Sigmoid colon (tissue), 6 donors: ENCODE measurements at regions not wholly inside any gene's neighbourhood (a gene's known extent, or its start where the extent isn't known, plus 50 kb on each side); places are given as distances from the start of the nearest gene placed in this dataset.

Experiments used
- DNase-seq: peaks from one replicate; pipeline ENCODE4 v3.0.0-alpha.2; 2019
- H3K27ac ChIP-seq, 4 donors: fragments of 200-600 bp; sonication (generic); one replicate each; pipeline ENCODE4 v1.5.1; 2016 to 2019; ENCODE audit warnings: mild to moderate bottlenecking in 1 of 4
- H3K27me3 ChIP-seq, 3 donors: fragments of 200-600 bp; sonication (generic); one replicate each; pipeline ENCODE4 v1.5.1; 2019; ENCODE audit warnings: mild to moderate bottlenecking in 1 of 3
- H3K36me3 ChIP-seq, 4 donors: fragments of 200-600 bp; sonication (generic); one replicate each; pipeline ENCODE4 v1.5.1; 2016 to 2019
- H3K4me1 ChIP-seq, 4 donors: fragments of 200-600 bp; sonication (generic); one replicate each; pipeline ENCODE4 v1.5.1; 2017 to 2019
- H3K4me3 ChIP-seq, 4 donors: fragments of 200-600 bp; sonication (generic); one replicate each; pipeline ENCODE4 v1.5.1; 2017 to 2019; ENCODE audit warnings: mild to moderate bottlenecking in 2 of 4, moderate library complexity in 1 of 4
- H3K9me3 ChIP-seq, 4 donors: fragments of 200-600 bp in 3 of 4; sonication (generic) in 3 of 4; one replicate each; pipeline versions ENCODE4 v1.5.1 to v1.6.1; 2013 to 2019
- EP300 ChIP-seq, 4 donors: sonication (generic); formaldehyde crosslinking; IDR thresholded peaks; one replicate each; pipeline ENCODE4 v1.6.1; 2017; ENCODE audit warnings: antibody characterized with exemption in 4 of 4
- POLR2A ChIP-seq, 2 donors: fragments of 450-650 bp; IDR thresholded peaks; one replicate each; pipeline ENCODE4 v1.6.1; 2016; ENCODE audit warnings: antibody characterized with exemption in 2 of 2, mild to moderate bottlenecking in 2 of 2, moderate library complexity in 2 of 2
- POLR2AphosphoS5 ChIP-seq, 4 donors: sonication (generic); formaldehyde crosslinking; IDR thresholded peaks; one replicate each; pipeline ENCODE4 v1.6.1; 2017; ENCODE audit warnings: antibody characterized with exemption in 4 of 4
- WGBS, 2 donors: extraction: QIAGEN DNeasy Blood & Tissue Kit; methylation state at CpG; one replicate each; pipeline ENCODE4 v1.1.7; 2013; 5-methylcytosine and 5-hydroxymethylcytosine counted together
- intact Hi-C: fragments of 100-400 bp; cut with DNase I; formaldehyde crosslinking; loops from one replicate; pipeline ENCODE4 v1.15.1; 2023
- TF ChIP-seq, protein P1 (sequence below), 4 experiments: fragments of 450-650 bp in 3 of 4; fragments of 200-600 bp in 1 of 4; IDR thresholded peaks; one replicate each; pipeline ENCODE4 v1.5.1; 2016 to 2019; ENCODE audit warnings: antibody characterized with exemption in 4 of 4, mild to moderate bottlenecking in 3 of 4, moderate library complexity in 2 of 4
- donor health status: healthy with polysubstance abuse.
- donor health status: healthy.

DNA sequence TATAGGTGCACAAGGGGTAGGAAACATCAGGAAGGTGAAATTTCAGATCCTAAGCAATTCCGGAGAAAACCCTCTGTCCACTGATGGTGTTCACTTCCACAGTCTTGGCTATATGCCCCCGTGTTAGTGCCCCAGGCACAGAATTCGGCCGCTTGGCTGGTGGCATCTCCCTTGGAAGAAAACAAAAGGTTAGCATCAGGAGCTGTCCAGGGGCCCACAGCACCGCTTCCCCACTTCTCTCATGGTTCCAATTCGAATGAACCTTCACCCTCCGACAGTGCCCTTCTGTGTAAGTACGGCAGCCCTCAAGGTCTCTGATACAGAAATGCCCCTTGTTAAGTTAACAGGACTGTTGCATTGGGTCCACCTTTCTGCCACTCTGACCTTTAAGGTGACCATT is 409.0 kb downstream of the GADD45G start:
- 96% methylated on average over 8 of the region's 8 CpGs for WGBS, 2 donors
- Histone ChIP-seq H3K36me3 (no peaks in the 10 kb centered on the region), H3K27me3 (no peaks in the 10 kb centered on the region), H3K4me3 (no peak overlapping the region), H3K9me3 (no peaks in the 10 kb centered on the region), H3K27ac (no peak overlapping the region), H3K4me1 (no peaks in the 10 kb centered on the region)
- intact Hi-C loops: no loop called here
- TF ChIP-seq, protein P1, sequence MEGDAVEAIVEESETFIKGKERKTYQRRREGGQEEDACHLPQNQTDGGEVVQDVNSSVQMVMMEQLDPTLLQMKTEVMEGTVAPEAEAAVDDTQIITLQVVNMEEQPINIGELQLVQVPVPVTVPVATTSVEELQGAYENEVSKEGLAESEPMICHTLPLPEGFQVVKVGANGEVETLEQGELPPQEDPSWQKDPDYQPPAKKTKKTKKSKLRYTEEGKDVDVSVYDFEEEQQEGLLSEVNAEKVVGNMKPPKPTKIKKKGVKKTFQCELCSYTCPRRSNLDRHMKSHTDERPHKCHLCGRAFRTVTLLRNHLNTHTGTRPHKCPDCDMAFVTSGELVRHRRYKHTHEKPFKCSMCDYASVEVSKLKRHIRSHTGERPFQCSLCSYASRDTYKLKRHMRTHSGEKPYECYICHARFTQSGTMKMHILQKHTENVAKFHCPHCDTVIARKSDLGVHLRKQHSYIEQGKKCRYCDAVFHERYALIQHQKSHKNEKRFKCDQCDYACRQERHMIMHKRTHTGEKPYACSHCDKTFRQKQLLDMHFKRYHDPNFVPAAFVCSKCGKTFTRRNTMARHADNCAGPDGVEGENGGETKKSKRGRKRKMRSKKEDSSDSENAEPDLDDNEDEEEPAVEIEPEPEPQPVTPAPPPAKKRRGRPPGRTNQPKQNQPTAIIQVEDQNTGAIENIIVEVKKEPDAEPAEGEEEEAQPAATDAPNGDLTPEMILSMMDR (IDR thresholded peaks at IDR 0.05): no peak
- DNase-seq: no peak

DNA sequence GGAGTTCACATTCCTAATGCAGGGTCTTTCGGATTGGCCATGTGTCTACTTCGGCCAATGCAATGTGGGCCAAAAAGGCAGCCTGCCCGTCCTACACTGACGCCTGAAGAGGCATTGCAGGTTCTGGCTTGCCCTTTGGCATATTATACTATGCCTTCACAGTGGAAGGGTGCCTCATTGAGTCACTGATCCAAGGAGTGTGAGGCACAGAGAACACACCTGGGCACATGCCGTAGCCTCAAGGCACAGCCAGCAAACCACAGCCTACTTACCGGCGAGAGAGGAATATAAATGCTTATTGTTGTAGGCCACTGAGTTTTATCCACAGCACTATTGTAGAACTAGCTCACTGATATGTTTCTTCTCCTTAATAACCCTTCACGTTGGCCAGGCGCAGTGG is 409.6 kb downstream of the GADD45G start:
- no peaks in the 10 kb centered on the region for H3K36me3 ChIP-seq
- H3K9me3 ChIP-seq: no peaks in the 10 kb centered on the region
- 96 to 97% methylated on average over 9 of the region's 9 CpGs for WGBS, 2 donors
- no peak overlapping the region for H3K27ac ChIP-seq
- H3K4me1 ChIP-seq: no peaks in the 10 kb centered on the region
- DNase-seq: no peak
- intact Hi-C loops: no loop called here
- no peaks in the 10 kb centered on the region for H3K27me3 ChIP-seq
- H3K4me3 ChIP-seq: no peak overlapping the region
- TF ChIP-seq, protein P1 (IDR thresholded peaks at IDR 0.05): no peak
- TF ChIP-seq POLR2AphosphoS5 (IDR thresholded peaks at IDR 0.05): no peak
- TF ChIP-seq EP300 (IDR thresholded peaks at IDR 0.05): no peak
- TF ChIP-seq POLR2A (IDR thresholded peaks at IDR 0.05): no peak

DNA sequence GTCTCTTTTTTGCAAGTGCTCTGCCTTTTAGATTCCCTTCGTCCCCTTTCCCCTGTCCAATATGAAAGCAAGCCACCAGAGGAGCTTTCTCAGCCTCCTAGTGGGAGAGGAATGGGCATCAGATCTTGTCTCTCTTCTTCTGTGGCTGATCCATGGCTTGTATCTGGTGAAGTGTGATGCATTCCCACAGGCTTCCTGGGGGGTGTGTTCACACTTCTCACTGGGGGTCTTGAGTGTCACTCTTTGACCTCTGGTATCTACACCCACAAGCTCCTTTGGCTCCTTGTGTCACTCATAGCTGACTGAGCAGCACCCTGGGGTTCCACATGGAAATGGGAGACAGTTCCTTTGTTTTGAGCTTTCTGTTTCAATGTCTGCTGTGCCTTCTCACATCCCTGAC is 411.5 kb downstream of the GADD45G start:
- Histone ChIP-seq H3K4me1 (peaks cover 0 to 2% (median 0%) of the 10 kb centered on the region in 4 donors), H3K27ac (no peak overlapping the region), H3K27me3 (no peaks in the 10 kb centered on the region), H3K9me3 (no peaks in the 10 kb centered on the region), H3K4me3 (no peak overlapping the region), H3K36me3 (no peaks in the 10 kb centered on the region)
- no peak for TF ChIP-seq POLR2A (IDR thresholded peaks at IDR 0.05)
- no peak for TF ChIP-seq POLR2AphosphoS5 (IDR thresholded peaks at IDR 0.05)
- no peak for TF ChIP-seq EP300 (IDR thresholded peaks at IDR 0.05)
- TF ChIP-seq, protein P1 (IDR thresholded peaks at IDR 0.05): no peak
- no peak for DNase-seq
- intact Hi-C loops: no loop called here
- 84 to 89% methylated on average over 1 of the region's 1 CpG for WGBS, 2 donors

DNA sequence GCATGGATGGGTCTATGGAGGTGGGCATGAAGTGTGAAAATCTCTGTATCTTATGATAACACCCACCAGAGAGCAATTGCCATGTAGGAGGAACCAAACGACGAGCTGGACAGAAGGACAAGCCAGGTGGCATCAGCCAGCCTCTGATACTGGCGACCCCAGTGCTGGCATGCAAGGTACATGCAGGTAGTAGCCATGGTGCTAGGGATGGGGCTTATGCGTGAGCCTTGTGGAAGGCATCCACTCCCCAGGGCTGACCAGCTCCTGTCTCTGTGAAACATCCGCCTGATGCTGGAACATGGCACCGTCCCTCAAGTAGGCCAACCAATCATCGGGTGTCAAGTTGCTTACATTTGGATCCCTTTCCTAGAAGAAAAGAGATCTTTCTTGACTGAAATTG is 412.9 kb downstream of the GADD45G start:
- intact Hi-C loops: no loop called here
- TF ChIP-seq POLR2AphosphoS5 (IDR thresholded peaks at IDR 0.05) (no peak), POLR2A (IDR thresholded peaks at IDR 0.05) (no peak), EP300 (IDR thresholded peaks at IDR 0.05) (no peak)
- TF ChIP-seq, protein P1 (IDR thresholded peaks at IDR 0.05): no peak
- no peak overlapping the region for H3K4me3 ChIP-seq
- H3K27me3 ChIP-seq: no peaks in the 10 kb centered on the region
- no peaks in the 10 kb centered on the region for H3K36me3 ChIP-seq
- peaks cover 0 to 3% (median 0%) of the 10 kb centered on the region in 4 donors for H3K4me1 ChIP-seq
- H3K27ac ChIP-seq: no peak overlapping the region
- H3K9me3 ChIP-seq: no peaks in the 10 kb centered on the region
- 89 to 90% methylated on average over 7 of the region's 7 CpGs for whole genome bisulfite sequencing, 2 donors
- no peak for DNase-seq

DNA sequence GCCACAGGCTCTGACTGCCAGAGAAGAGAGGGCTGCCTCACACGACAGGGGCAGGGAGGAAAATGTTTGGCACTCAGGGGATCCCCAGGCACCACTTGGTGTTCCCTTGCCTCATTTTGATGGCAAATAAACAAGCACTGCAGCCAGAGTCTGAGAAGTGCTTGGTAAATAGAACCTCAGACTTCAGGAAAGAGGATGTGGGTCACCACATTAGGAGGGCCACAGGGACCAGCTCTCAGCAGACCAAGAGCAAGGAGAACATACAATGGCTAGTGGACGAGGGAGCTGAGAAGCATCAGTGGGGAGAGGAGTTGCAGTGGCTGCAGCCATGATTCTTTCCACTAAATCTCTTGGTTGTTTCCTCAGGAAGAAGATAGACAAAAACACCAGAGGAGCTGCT is 413.9 kb downstream of the GADD45G start:
- no peaks in the 10 kb centered on the region for H3K27me3 ChIP-seq
- no peaks in the 10 kb centered on the region for H3K36me3 ChIP-seq
- H3K4me1 ChIP-seq: peaks cover 0 to 3% (median 0%) of the 10 kb centered on the region in 4 donors
- H3K27ac ChIP-seq: no peak overlapping the region
- DNase-seq: no peak
- intact Hi-C loops: no loop called here
- H3K9me3 ChIP-seq: no peaks in the 10 kb centered on the region
- no peak overlapping the region for H3K4me3 ChIP-seq
- WGBS, 2 donors: 38 to 82% methylated on average over 2 of the region's 2 CpGs
- no peak for TF ChIP-seq POLR2AphosphoS5 (IDR thresholded peaks at IDR 0.05)
- TF ChIP-seq POLR2A (IDR thresholded peaks at IDR 0.05): no peak
- no peak for TF ChIP-seq EP300 (IDR thresholded peaks at IDR 0.05)
- TF ChIP-seq, protein P1 (IDR thresholded peaks at IDR 0.05): no peak
